PC-9 (cell line): ENCODE measurements at regions not wholly inside any gene's neighbourhood (a gene's known extent, or its start where the extent isn't known, plus 50 kb on each side); places are given as distances from the start of the nearest gene placed in this dataset.
A peak's percentile ranks its signal among the peaks of the same experiment; 100 is the strongest.

ENCODE experiments used
- BruUV-seq: library from RNA; stranded (reverse); fragments of 400-500 nt; replicated peaks from 2 replicates; lab custom pipeline; 2021; lab: Mats Ljungman, UMichigan
- CTCF ChIA-PET: fragments of 300-600 bp; sonication (Branson Sonifier 250); formaldehyde crosslinking; loops from one replicate; lab custom pipeline; 2022; ENCODE audit warnings: antibody characterized with exemption; lab: Charles Lee
- POLR2A ChIA-PET: fragments of 300-600 bp; sonication (Branson Sonifier 250); formaldehyde crosslinking; loops from one replicate; lab custom pipeline; 2022; ENCODE audit warnings: antibody characterized with exemption; ENCODE audit not compliant: unreplicated experiment; lab: Charles Lee
- DNase-seq, 2 experiments: peaks; one replicate each; pipeline versions ENCODE4 v3.0.0 to v3.0.0-alpha.2; 2015 to 2022; ENCODE audit warnings: mixed read lengths in 1 of 2
- H2AFZ ChIP-seq: fragments of 200-600 bp; sonication (generic); 2 replicates; pipeline ENCODE4 v1.8.1; 2017; ENCODE audit warnings: antibody characterized with exemption
- H3F3A ChIP-seq: fragments of 200-600 bp; sonication (generic); 2 replicates; pipeline ENCODE4 v1.8.1; 2017; ENCODE audit warnings: antibody characterized with exemption, mild to moderate bottlenecking, low read depth; ENCODE audit not compliant: insufficient read depth
- H3K27ac ChIP-seq: fragments of 200-600 bp; sonication (generic); 2 replicates; pipeline ENCODE4 v1.6.1; 2016; ENCODE audit warnings: mixed run types
- H3K27me3 ChIP-seq: fragments of 200-600 bp; sonication (generic); 2 replicates; pipeline ENCODE4 v1.6.1; 2016; ENCODE audit warnings: low read depth, mixed run types; ENCODE audit not compliant: insufficient read depth
- H3K36me3 ChIP-seq: fragments of 200-600 bp; sonication (generic); 2 replicates; pipeline ENCODE4 v1.6.1; 2016; ENCODE audit warnings: low read depth, mixed run types
- H3K4me1 ChIP-seq: fragments of 200-600 bp; sonication (generic); replicated peaks from 2 replicates; pipeline ENCODE4 v1.6.1; 2016; ENCODE audit warnings: mixed run types; ENCODE audit not compliant: insufficient read depth
- H3K4me2 ChIP-seq: fragments of 200-600 bp; sonication (generic); 2 replicates; pipeline ENCODE4 v1.6.1; 2017; ENCODE audit warnings: mixed run types
- H3K4me3 ChIP-seq: fragments of 200-600 bp; sonication (generic); 2 replicates; pipeline ENCODE4 v1.6.1; 2016; ENCODE audit warnings: mixed run types
- H3K79me2 ChIP-seq: fragments of 200-600 bp; sonication (generic); 2 replicates; pipeline ENCODE4 v1.6.1; 2017; ENCODE audit warnings: low read depth, mixed run types
- H3K9me2 ChIP-seq: fragments of 200-600 bp; sonication (generic); 2 replicates; pipeline ENCODE4 v1.8.1; 2017; ENCODE audit warnings: mild to moderate bottlenecking; ENCODE audit not compliant: insufficient read depth
- H3K9me3 ChIP-seq: fragments of 200-600 bp; sonication (generic); 2 replicates; pipeline ENCODE4 v1.8.1; 2016; ENCODE audit warnings: low read depth; ENCODE audit not compliant: insufficient read depth
- H4K20me1 ChIP-seq: fragments of 200-600 bp; sonication (generic); 2 replicates; pipeline ENCODE4 v1.8.1; 2017; ENCODE audit not compliant: insufficient read depth
- EZH2 ChIP-seq: fragments of 200-600 bp; sonication (generic); IDR thresholded peaks from 2 replicates; pipeline ENCODE4 v1.8.0; 2017; ENCODE audit warnings: antibody characterized with exemption, low read depth
- intact Hi-C: fragments of 100-400 bp; cut with micrococcal nuclease; formaldehyde crosslinking; loops from one replicate; pipeline ENCODE4 v1.10.0; 2022; ENCODE audit not compliant: unreplicated experiment
- TF ChIP-seq, protein P1 (sequence below): fragments of 200-600 bp; sonication (generic); conservative IDR thresholded peaks from 2 replicates; pipeline ENCODE4 v1.6.1; 2017; ENCODE audit warnings: mixed run types, antibody characterized with exemption, mild to moderate bottlenecking, moderate library complexity

DNA sequence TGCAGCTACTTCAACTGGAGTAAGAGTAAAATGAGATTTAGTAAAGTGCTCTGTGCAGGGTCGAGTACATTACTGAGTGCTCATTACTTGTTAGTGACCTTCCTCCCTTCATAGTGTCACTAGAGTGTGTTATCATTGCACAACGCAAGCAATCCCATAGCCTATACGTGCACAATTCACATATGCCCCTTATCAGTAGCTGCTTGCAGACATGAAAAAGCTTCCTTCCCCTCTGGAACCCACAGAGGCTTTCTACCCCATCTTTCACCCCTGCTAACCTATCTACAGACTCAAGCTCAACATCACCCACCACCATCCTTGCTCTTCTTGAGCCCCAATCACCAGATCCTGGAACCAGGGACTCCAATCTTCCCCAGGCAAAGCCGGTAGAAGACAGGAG lies 59.3 kb downstream of the C7orf25 start:
- Histone ChIP-seq H3K27me3 (peaks cover 61% of the 10 kb centered on the region), H3K9me2 (no peaks in the 10 kb centered on the region), H3K4me3 (no peak overlapping the region), H3K36me3 (no peaks in the 10 kb centered on the region), H3F3A (no peaks in the 10 kb centered on the region), H3K4me2 (no peak overlapping the region), H3K27ac (no peak overlapping the region), H3K9me3 (no peaks in the 10 kb centered on the region), H3K4me1 (no peaks in the 10 kb centered on the region), H3K79me2 (no peaks in the 10 kb centered on the region), H4K20me1 (no peaks in the 10 kb centered on the region), H2AFZ (peak overlapping the region; percentile 11; the same call in 1 of the 2 replicates)
- no peak for TF ChIP-seq EZH2
- TF ChIP-seq, protein P1, sequence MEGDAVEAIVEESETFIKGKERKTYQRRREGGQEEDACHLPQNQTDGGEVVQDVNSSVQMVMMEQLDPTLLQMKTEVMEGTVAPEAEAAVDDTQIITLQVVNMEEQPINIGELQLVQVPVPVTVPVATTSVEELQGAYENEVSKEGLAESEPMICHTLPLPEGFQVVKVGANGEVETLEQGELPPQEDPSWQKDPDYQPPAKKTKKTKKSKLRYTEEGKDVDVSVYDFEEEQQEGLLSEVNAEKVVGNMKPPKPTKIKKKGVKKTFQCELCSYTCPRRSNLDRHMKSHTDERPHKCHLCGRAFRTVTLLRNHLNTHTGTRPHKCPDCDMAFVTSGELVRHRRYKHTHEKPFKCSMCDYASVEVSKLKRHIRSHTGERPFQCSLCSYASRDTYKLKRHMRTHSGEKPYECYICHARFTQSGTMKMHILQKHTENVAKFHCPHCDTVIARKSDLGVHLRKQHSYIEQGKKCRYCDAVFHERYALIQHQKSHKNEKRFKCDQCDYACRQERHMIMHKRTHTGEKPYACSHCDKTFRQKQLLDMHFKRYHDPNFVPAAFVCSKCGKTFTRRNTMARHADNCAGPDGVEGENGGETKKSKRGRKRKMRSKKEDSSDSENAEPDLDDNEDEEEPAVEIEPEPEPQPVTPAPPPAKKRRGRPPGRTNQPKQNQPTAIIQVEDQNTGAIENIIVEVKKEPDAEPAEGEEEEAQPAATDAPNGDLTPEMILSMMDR, result no peak
- CTCF ChIA-PET, result interaction anchor here (0.6 kb wide), 1 partner anchor 532 kb away, joined by 20 read pairs; no protein-coding TSS in a partner anchor
- POLR2A ChIA-PET, result no interaction called here
- intact Hi-C loops, result no loop called here
- no TSS peak for BruUV-seq
- DNase-seq, result no peak

DNA sequence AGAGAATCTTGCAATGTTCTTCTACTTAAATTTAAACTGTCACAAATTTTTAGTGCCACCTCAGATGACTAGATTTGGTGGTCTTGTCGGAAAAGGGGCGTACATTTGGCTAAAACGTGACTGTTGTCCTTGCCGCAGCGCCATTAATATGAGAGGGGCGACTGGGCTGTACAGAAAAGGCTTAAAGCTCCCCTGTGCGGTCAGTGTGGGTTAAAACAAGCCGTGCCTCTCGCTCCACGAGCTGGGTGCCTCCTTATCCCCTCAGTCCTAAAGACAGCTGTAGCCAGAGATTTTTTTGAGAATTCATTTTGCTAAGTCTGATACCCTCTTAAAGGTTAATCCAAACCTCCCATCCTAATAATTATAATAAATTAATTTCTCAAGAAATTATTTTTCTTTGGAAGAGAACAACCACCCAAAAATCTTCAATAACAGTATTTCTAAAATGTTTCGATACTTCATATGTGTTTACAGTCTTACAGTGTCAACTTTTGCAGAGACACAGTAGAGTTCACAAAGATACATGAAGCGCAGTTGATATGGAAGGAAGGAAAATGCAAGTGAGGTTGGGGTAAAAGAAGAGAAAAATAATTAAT lies 68.6 kb downstream of the C7orf25 start:
- intact Hi-C loops, result loop anchor here (5.0 kb wide), 1 partner anchor 901 kb away; no protein-coding TSS in a partner anchor
- ChIA-PET POLR2A (no interaction called here), CTCF (interaction anchor here (1.1 kb wide), 2 partner anchors 33 to 903 kb away, joined by 4 to 5 read pairs; no protein-coding TSS in a partner anchor)
- no peak overlapping the region for H3K4me3 ChIP-seq
- no peaks in the 10 kb centered on the region for H3K36me3 ChIP-seq
- H3K27me3 ChIP-seq, result peaks cover 42% of the 10 kb centered on the region
- no peak overlapping the region for H3K4me2 ChIP-seq
- no peaks in the 10 kb centered on the region for H3K9me3 ChIP-seq
- H3F3A ChIP-seq, result no peaks in the 10 kb centered on the region
- TF ChIP-seq, protein P1, result peak; percentile 57; the same call in 1 of the 2 replicates
- no peak for TF ChIP-seq EZH2
- no peak overlapping the region for H2AFZ ChIP-seq
- H3K27ac ChIP-seq, result no peak overlapping the region
- no peaks in the 10 kb centered on the region for H3K79me2 ChIP-seq
- H4K20me1 ChIP-seq, result no peaks in the 10 kb centered on the region
- peak in 1 of 2 experiments; percentile 22 for DNase-seq
- H3K9me2 ChIP-seq, result no peaks in the 10 kb centered on the region
- no peaks in the 10 kb centered on the region for H3K4me1 ChIP-seq
- no TSS peak for BruUV-seq

DNA sequence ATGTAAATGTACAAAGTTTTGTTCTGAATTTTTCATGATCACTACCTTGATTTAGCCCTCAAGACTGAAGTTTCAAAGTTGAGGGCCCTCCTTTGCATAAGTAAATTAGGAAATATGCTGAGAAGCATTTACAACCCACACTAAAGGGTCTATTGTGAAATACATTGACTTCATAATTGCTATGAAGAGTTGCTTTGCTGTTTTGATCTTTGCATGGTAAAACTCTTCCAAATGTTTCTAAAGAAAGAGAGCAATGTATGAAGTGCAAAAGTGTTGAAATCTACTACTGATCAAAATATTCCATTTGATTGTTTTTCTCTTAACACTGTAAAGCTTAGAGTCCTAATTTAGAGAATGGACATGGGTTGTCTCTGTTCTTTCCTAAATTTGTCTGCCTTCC lies 77.2 kb downstream of the C7orf25 start:
- POLR2A ChIA-PET, result no interaction called here
- H3K9me2 ChIP-seq, result no peaks in the 10 kb centered on the region

More for the DNA sequence above, 77.2 kb downstream of the C7orf25 start:
- TF ChIP-seq, protein P1, result no peak
- no peak for TF ChIP-seq EZH2
- no peak overlapping the region for H3K4me2 ChIP-seq
- no peaks in the 10 kb centered on the region for H3F3A ChIP-seq
- BruUV-seq, result no TSS peak
- intact Hi-C loops, result loop anchor here (5.0 kb wide), 1 partner anchor 857 kb away; no protein-coding TSS in a partner anchor
- no peaks in the 10 kb centered on the region for H3K79me2 ChIP-seq
- no peak overlapping the region for H2AFZ ChIP-seq
- CTCF ChIA-PET, result no interaction called here
- no peak overlapping the region for H3K4me3 ChIP-seq
- H3K36me3 ChIP-seq, result no peaks in the 10 kb centered on the region
- peaks cover 24% of the 10 kb centered on the region for H3K27me3 ChIP-seq
- 0 out of 2 replicates have a peak, but pooled peaks cover 4% of the 10 kb centered on the region for H3K4me1 ChIP-seq
- no peak overlapping the region for H3K27ac ChIP-seq
- no peaks in the 10 kb centered on the region for H3K9me3 ChIP-seq
- no peaks in the 10 kb centered on the region for H4K20me1 ChIP-seq
- no peak for DNase-seq
